IPS DF 6.9 (cell line): ENCODE measurements at regions not wholly inside any gene's neighbourhood (a gene's known extent, or its start where the extent isn't known, plus 50 kb on each side); places are given as distances from the start of the nearest gene placed in this dataset.

ENCODE experiments used
- DNase-seq: peaks from one replicate; pipeline ENCODE4 v3.0.0-alpha.2; 2013; ENCODE audit warnings: low read depth, low spot score
- H3K27ac ChIP-seq: one replicate; pipeline ENCODE4 v1.5.1; 2013; ENCODE audit warnings: low read length, control low read depth
- H3K27me3 ChIP-seq: 2 replicates; pipeline ENCODE4 v1.6.1; 2013; ENCODE audit warnings: mild to moderate bottlenecking, low read length; ENCODE audit not compliant: control insufficient read depth, insufficient read depth
- H3K36me3 ChIP-seq: 2 replicates; pipeline ENCODE4 v1.6.1; 2013; ENCODE audit warnings: low read length; ENCODE audit not compliant: control insufficient read depth, insufficient read depth
- H3K4me1 ChIP-seq: 2 replicates; pipeline ENCODE4 v1.6.1; 2013; ENCODE audit warnings: low read length; ENCODE audit not compliant: control insufficient read depth, insufficient read depth
- H3K4me3 ChIP-seq: 2 replicates; pipeline ENCODE4 v1.5.1; 2013; ENCODE audit warnings: mild to moderate bottlenecking, low read length
- H3K9me3 ChIP-seq: 2 replicates; pipeline ENCODE4 v1.6.1; 2013; ENCODE audit warnings: low read length, inconsistent platforms; ENCODE audit not compliant: control insufficient read depth, insufficient read depth
- WGBS: extraction: QIAGEN DNeasy Blood & Tissue Kit; methylation state at CpG from one replicate; pipeline ENCODE4 v1.1.7; 2013; ENCODE audit warnings: mixed read lengths, missing lambda C conversion rate; ENCODE audit not compliant: insufficient read length, insufficient coverage; 5-methylcytosine and 5-hydroxymethylcytosine counted together

- peaks cover 11% of the 10 kb centered on the region; the same call in 1 of the 2 replicates for H3K4me1 ChIP-seq
- no CpG with 5 or more reads among the region's 4 CpGs for WGBS
- no peaks in the 10 kb centered on the region for H3K27me3 ChIP-seq
- no peaks in the 10 kb centered on the region for H3K9me3 ChIP-seq
- peak; percentile 96 for DNase-seq
- no peak overlapping the region for H3K4me3 ChIP-seq
- H3K27ac ChIP-seq, result peak overlapping the region; percentile 65
- H3K36me3 ChIP-seq, result no peaks in the 10 kb centered on the region
These were observed 111.0 kb upstream of the JAZF1 start for GRCh38 chr7:28291559-28291958.

GRCh38 chr7:28292834-28293526, 112.4 kb upstream of the JAZF1 start:
- DNase-seq, result no peak
- no peaks in the 10 kb centered on the region for H3K9me3 ChIP-seq
- H3K36me3 ChIP-seq, result no peaks in the 10 kb centered on the region
- no CpG with 5 or more reads among the region's 5 CpGs for WGBS
- peaks cover 11% of the 10 kb centered on the region; the same call in 1 of the 2 replicates for H3K4me1 ChIP-seq
- no peaks in the 10 kb centered on the region for H3K27me3 ChIP-seq
- peak overlapping the region; percentile 65 for H3K27ac ChIP-seq
- H3K4me3 ChIP-seq, result no peak overlapping the region

GRCh38 chr7:28293527-28293835, 112.9 kb upstream of the JAZF1 start:
- H3K9me3 ChIP-seq, result no peaks in the 10 kb centered on the region
- peak overlapping the region; percentile 24 for H3K27ac ChIP-seq
- H3K4me1 ChIP-seq, result peaks cover 11% of the 10 kb centered on the region; the same call in 1 of the 2 replicates
- H3K36me3 ChIP-seq, result no peaks in the 10 kb centered on the region
- no peak overlapping the region for H3K4me3 ChIP-seq
- no CpG with 5 or more reads among the region's 1 CpG for WGBS
- H3K27me3 ChIP-seq, result no peaks in the 10 kb centered on the region
- no peak for DNase-seq

GRCh38 chr7:28296571-28297483, 115.5 kb upstream of the CREB5 start:
- WGBS, result no CpG with 5 or more reads among the region's 4 CpGs
- Histone ChIP-seq H3K4me1 (peaks cover 11% of the 10 kb centered on the region; the same call in 1 of the 2 replicates), H3K36me3 (no peaks in the 10 kb centered on the region), H3K4me3 (no peak overlapping the region), H3K27me3 (no peaks in the 10 kb centered on the region), H3K27ac (no peak overlapping the region), H3K9me3 (no peaks in the 10 kb centered on the region)
- no peak for DNase-seq

GRCh38 chr7:28297801-28298459, 114.4 kb upstream of the CREB5 start:
- Histone ChIP-seq H3K9me3 (no peaks in the 10 kb centered on the region), H3K4me1 (peaks cover 3% of the 10 kb centered on the region; the same call in 1 of the 2 replicates), H3K27ac (no peak overlapping the region), H3K4me3 (no peak overlapping the region), H3K36me3 (no peaks in the 10 kb centered on the region), H3K27me3 (no peaks in the 10 kb centered on the region)
- WGBS, result no CpG with 5 or more reads among the region's 4 CpGs
- DNase-seq, result no peak

- H3K27ac ChIP-seq, result no peak overlapping the region
- peaks cover 1% of the 10 kb centered on the region; the same call in 1 of the 2 replicates for H3K4me1 ChIP-seq
- DNase-seq, result peak; percentile 64
- H3K27me3 ChIP-seq, result no peaks in the 10 kb centered on the region
- no peaks in the 10 kb centered on the region for H3K36me3 ChIP-seq
- H3K9me3 ChIP-seq, result no peaks in the 10 kb centered on the region
- H3K4me3 ChIP-seq, result no peak overlapping the region
- WGBS, result no CpG with 5 or more reads among the region's 7 CpGs
These were observed 113.3 kb upstream of the CREB5 start for GRCh38 chr7:28298870-28299518.

GRCh38 chr7:28299556-28299955, 112.8 kb upstream of the CREB5 start:
- H3K27ac ChIP-seq, result no peak overlapping the region
- H3K27me3 ChIP-seq, result no peaks in the 10 kb centered on the region
- no peak for DNase-seq
- H3K9me3 ChIP-seq, result no peaks in the 10 kb centered on the region
- H3K4me1 ChIP-seq, result peaks cover 1% of the 10 kb centered on the region; the same call in 1 of the 2 replicates
- no peak overlapping the region for H3K4me3 ChIP-seq
- no peaks in the 10 kb centered on the region for H3K36me3 ChIP-seq
- no CpG with 5 or more reads among the region's 1 CpG for WGBS

- H3K4me3 ChIP-seq, result no peak overlapping the region
- H3K9me3 ChIP-seq, result no peaks in the 10 kb centered on the region
- WGBS, result no CpG with 5 or more reads among the region's 5 CpGs
- no peaks in the 10 kb centered on the region for H3K27me3 ChIP-seq
- peaks cover 1% of the 10 kb centered on the region; the same call in 1 of the 2 replicates for H3K4me1 ChIP-seq
- no peak overlapping the region for H3K27ac ChIP-seq
- DNase-seq, result no peak
- no peaks in the 10 kb centered on the region for H3K36me3 ChIP-seq
These were observed 111.8 kb upstream of the CREB5 start for GRCh38 chr7:28300488-28300887.

GRCh38 chr7:28301148-28301641, 111.1 kb upstream of the CREB5 start:
- no peak overlapping the region for H3K27ac ChIP-seq
- no peaks in the 10 kb centered on the region for H3K9me3 ChIP-seq
- no CpG with 5 or more reads among the region's 5 CpGs for WGBS
- no peak overlapping the region for H3K4me3 ChIP-seq
- no peaks in the 10 kb centered on the region for H3K27me3 ChIP-seq
- no peaks in the 10 kb centered on the region for H3K36me3 ChIP-seq
- DNase-seq, result no peak
- H3K4me1 ChIP-seq, result peaks cover 1% of the 10 kb centered on the region; the same call in 1 of the 2 replicates

GRCh38 chr7:28304290-28304689, 108.0 kb upstream of the CREB5 start:
- DNase-seq, result no peak
- H3K36me3 ChIP-seq, result no peaks in the 10 kb centered on the region
- peaks cover 1% of the 10 kb centered on the region; the same call in 1 of the 2 replicates for H3K4me1 ChIP-seq

More at GRCh38 chr7:28304290-28304689, 108.0 kb upstream of the CREB5 start:
- Histone ChIP-seq H3K4me3 (no peak overlapping the region), H3K27me3 (no peaks in the 10 kb centered on the region), H3K27ac (no peak overlapping the region), H3K9me3 (no peaks in the 10 kb centered on the region)
